ENCODE measurements at regions not wholly inside any gene's neighbourhood (a gene's known extent, or its start where the extent isn't known, plus 50 kb on each side); places are given as distances from the start of the nearest gene placed in this dataset.

DNA sequence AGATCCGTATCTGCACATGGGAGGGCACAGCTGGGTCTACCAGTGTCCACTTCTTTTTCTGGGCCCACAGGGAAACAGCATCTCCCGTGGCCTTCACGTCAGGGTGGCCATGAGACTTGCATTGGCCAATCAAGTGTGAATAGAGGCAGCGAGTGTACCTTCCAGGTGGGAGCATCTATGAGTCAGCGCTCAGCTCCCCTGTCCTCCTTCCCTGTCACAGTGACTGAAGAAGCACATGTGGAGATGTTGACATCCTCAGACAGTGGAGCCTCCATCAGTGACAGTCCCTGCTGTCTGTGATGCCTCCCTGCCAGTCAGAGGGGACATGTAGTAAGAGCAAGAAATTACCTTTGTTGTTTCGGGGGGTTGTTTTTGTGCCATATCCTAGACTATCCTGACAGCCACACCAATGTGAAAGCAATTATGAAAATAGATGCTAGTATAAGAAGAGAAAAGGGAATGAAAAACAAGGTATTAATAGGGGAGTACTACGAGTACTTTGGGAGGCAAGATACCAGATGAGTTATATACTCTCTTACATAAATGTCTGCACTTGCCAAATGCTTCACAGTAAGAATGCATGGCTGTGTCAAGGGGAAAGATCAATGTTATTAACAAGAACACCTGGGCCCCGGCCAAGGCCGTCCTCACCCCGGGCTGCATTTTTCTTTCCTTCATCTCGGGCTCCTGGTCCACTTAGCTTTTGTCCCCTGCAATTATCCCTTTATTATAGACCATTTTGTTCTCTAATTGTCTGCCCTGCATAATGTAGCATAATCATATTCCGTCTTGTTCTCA is 86.0 kb downstream of the MATN1 start (continued):
- TF ChIP-seq, protein P1, sequence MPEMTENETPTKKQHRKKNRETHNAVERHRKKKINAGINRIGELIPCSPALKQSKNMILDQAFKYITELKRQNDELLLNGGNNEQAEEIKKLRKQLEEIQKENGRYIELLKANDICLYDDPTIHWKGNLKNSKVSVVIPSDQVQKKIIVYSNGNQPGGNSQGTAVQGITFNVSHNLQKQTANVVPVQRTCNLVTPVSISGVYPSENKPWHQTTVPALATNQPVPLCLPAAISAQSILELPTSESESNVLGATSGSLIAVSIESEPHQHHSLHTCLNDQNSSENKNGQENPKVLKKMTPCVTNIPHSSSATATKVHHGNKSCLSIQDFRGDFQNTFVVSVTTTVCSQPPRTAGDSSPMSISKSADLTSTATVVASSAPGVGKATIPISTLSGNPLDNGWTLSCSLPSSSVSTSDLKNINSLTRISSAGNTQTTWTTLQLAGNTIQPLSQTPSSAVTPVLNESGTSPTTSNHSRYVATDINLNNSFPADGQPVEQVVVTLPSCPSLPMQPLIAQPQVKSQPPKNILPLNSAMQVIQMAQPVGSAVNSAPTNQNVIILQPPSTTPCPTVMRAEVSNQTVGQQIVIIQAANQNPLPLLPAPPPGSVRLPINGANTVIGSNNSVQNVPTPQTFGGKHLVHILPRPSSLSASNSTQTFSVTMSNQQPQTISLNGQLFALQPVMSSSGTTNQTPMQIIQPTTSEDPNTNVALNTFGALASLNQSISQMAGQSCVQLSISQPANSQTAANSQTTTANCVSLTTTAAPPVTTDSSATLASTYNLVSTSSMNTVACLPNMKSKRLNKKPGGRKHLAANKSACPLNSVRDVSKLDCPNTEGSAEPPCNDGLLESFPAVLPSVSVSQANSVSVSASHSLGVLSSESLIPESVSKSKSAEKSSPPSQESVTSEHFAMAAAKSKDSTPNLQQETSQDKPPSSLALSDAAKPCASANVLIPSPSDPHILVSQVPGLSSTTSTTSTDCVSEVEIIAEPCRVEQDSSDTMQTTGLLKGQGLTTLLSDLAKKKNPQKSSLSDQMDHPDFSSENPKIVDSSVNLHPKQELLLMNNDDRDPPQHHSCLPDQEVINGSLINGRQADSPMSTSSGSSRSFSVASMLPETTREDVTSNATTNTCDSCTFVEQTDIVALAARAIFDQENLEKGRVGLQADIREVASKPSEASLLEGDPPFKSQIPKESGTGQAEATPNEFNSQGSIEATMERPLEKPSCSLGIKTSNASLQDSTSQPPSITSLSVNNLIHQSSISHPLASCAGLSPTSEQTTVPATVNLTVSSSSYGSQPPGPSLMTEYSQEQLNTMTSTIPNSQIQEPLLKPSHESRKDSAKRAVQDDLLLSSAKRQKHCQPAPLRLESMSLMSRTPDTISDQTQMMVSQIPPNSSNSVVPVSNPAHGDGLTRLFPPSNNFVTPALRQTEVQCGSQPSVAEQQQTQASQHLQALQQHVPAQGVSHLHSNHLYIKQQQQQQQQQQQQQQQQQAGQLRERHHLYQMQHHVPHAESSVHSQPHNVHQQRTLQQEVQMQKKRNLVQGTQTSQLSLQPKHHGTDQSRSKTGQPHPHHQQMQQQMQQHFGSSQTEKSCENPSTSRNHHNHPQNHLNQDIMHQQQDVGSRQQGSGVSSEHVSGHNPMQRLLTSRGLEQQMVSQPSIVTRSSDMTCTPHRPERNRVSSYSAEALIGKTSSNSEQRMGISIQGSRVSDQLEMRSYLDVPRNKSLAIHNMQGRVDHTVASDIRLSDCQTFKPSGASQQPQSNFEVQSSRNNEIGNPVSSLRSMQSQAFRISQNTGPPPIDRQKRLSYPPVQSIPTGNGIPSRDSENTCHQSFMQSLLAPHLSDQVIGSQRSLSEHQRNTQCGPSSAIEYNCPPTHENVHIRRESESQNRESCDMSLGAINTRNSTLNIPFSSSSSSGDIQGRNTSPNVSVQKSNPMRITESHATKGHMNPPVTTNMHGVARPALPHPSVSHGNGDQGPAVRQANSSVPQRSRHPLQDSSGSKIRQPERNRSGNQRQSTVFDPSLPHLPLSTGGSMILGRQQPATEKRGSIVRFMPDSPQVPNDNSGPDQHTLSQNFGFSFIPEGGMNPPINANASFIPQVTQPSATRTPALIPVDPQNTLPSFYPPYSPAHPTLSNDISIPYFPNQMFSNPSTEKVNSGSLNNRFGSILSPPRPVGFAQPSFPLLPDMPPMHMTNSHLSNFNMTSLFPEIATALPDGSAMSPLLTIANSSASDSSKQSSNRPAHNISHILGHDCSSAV (CRISPR knock-in tag; IDR thresholded peaks at IDR 0.05; ENCODE audit: borderline replicate concordance) = no peak
- no peak for TF ChIP-seq ZNF773 (CRISPR knock-in tag; IDR thresholded peaks at IDR 0.05; ENCODE audit: borderline replicate concordance)

DNA sequence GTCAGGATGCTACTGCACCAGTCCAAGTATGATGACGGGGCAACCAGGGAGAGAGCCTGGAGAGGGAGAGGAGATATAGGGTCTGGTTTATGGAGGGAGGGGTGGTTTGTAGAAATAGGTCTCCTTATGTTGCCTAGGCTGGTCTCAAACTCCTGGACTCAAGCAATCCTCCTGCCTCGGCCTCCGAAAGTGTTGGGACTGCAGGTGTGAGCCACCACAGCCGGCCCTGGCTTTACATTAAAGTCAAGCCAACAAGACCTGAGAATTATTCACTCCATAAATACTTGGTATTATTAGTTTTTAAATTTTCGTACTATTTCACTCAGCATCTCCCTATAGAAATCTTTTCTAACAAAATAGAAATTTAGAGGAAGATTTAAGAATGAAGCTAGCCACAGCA is 86.8 kb downstream of the MATN1 start:
- Histone ChIP-seq H3K27ac (ENCODE audit: extremely low read length, insufficient read depth, low read length) (no peak overlapping the region), H3K4me3 (replicated peaks in 1 of 3; ENCODE audit: insufficient read depth in 1 of 3, low read depth in 2 of 3, low read length in 3 of 3) (no peak overlapping the region), H3K9me3 (ENCODE audit: low read length) (no peaks in the 10 kb centered on the region), H3K27me3 (ENCODE audit: control insufficient read depth in 1 of 2, insufficient read depth in 2 of 2, low read length in 2 of 2) (peaks cover 0 to 16% of the 10 kb centered on the region in 2 experiments; a peak in 1 of 5 replicates), H3K4me1 (ENCODE audit: insufficient read depth, low read length) (no peaks in the 10 kb centered on the region), H3K9ac (ENCODE audit: insufficient read depth, low read depth, low read length) (no peak overlapping the region), H3K4me2 (ENCODE audit: low read depth, low read length) (no peak overlapping the region), H4K20me1 (ENCODE audit: insufficient read depth, low read length) (no peaks in the 10 kb centered on the region), H2AFZ (ENCODE audit: low read length) (no peak overlapping the region), H3K36me3 (replicated peaks in 1 of 2; ENCODE audit: control insufficient read depth in 1 of 2, insufficient read depth in 2 of 2, low read length in 2 of 2) (no peaks in the 10 kb centered on the region), H3K79me2 (ENCODE audit: insufficient read depth, low read length) (no peaks in the 10 kb centered on the region)
- intact Hi-C loops (cut with micrococcal nuclease; ENCODE audit: unreplicated experiment) (no loop called here), in situ Hi-C loops (cut with HindIII; ENCODE audit: extremely low pct_ligation_motif_present, low pct_unique_long_range_greater_than_20kb) (no loop called here)
- WGBS (ENCODE audit: low lambda C conversion rate) = 21% methylated on average over 5 of the region's 5 CpGs
- ATAC-seq (no peak), FAIRE-seq (no peak), DNase-seq (ENCODE audit: low spot score) (no peak)
- CTCF ChIA-PET (ENCODE audit: low intra/inter-chr PET ratio, low total read pairs) = no interaction called here
- no TSS peak for BruUV-seq (replicated peaks)
- POLR2A ChIA-PET = no interaction called here
- TF ChIP-seq ZNF414 (CRISPR knock-in tag; IDR thresholded peaks at IDR 0.05) (no peak), ZNF550 (CRISPR knock-in tag; IDR thresholded peaks at IDR 0.05; ENCODE audit: borderline replicate concordance) (no peak), BORCS8-MEF2B (CRISPR knock-in tag; IDR thresholded peaks at IDR 0.05) (no peak), ZNF292 (CRISPR knock-in tag; IDR thresholded peaks at IDR 0.05; ENCODE audit: borderline replicate concordance, low read depth) (no peak)
- TF ChIP-seq, protein P2, sequence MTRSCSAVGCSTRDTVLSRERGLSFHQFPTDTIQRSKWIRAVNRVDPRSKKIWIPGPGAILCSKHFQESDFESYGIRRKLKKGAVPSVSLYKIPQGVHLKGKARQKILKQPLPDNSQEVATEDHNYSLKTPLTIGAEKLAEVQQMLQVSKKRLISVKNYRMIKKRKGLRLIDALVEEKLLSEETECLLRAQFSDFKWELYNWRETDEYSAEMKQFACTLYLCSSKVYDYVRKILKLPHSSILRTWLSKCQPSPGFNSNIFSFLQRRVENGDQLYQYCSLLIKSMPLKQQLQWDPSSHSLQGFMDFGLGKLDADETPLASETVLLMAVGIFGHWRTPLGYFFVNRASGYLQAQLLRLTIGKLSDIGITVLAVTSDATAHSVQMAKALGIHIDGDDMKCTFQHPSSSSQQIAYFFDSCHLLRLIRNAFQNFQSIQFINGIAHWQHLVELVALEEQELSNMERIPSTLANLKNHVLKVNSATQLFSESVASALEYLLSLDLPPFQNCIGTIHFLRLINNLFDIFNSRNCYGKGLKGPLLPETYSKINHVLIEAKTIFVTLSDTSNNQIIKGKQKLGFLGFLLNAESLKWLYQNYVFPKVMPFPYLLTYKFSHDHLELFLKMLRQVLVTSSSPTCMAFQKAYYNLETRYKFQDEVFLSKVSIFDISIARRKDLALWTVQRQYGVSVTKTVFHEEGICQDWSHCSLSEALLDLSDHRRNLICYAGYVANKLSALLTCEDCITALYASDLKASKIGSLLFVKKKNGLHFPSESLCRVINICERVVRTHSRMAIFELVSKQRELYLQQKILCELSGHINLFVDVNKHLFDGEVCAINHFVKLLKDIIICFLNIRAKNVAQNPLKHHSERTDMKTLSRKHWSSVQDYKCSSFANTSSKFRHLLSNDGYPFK (CRISPR knock-in tag; IDR thresholded peaks at IDR 0.05; ENCODE audit: borderline replicate concordance) = no peak
